ENCODE measurements at regions not wholly inside any gene's neighbourhood (a gene's known extent, or its start where the extent isn't known, plus 50 kb on each side); places are given as distances from the start of the nearest gene placed in this dataset.

DNA sequence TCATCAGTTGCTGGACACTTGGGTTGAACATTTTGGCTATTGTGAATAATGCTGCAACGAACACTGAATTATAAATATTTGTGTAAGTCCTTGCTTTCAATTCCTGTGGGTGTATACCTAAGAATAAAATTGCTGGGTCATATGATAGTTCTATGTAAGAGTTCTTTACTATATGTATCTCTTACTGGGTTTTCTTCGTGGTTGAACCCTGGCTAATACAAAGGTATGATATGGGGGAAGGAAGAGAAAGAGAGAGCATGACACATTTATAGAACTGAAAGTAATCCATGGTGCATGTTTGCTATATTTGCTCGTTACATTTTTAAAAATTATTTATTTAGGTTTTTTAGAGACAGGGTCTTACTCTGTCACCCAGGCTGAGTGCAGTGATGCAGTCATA, 143.1 kb upstream of the GAREM1 start:
- DNase-seq (ENCODE audit: low spot score) = no peak
- Histone ChIP-seq H3K4me3 (no peak overlapping the region), H3K9me2 (ENCODE audit: insufficient read depth) (0 out of 2 replicates have a peak, but pooled peaks cover 14% of the 10 kb centered on the region), H3K36me3 (ENCODE audit: insufficient read depth) (no peaks in the 10 kb centered on the region), H3K4me2 (no peak overlapping the region), H3K27ac (ENCODE audit: low read depth) (no peak overlapping the region), H3F3A (replicated peaks; ENCODE audit: low read depth) (no peaks in the 10 kb centered on the region), H3K27me3 (ENCODE audit: insufficient read depth) (no peaks in the 10 kb centered on the region), H2AFZ (no peak overlapping the region), H3K4me1 (ENCODE audit: insufficient read depth) (peaks cover 10% of the 10 kb centered on the region), H4K20me1 (replicated peaks; ENCODE audit: insufficient read depth) (no peaks in the 10 kb centered on the region), H3K79me2 (replicated peaks; ENCODE audit: insufficient read depth) (no peaks in the 10 kb centered on the region)
- Mint-ChIP-seq H3K9me3 (no peaks in the 10 kb centered on the region), H3K4me3 (no peak overlapping the region), H3K27ac (no peak overlapping the region), H3K27me3 (ENCODE audit: insufficient read depth, low read depth, poor library complexity) (peaks cover 2% of the 10 kb centered on the region), H3K4me1 (peaks cover 7% of the 10 kb centered on the region; the same call in 2 of the 3 replicates), H3K36me3 (ENCODE audit: low read depth) (no peaks in the 10 kb centered on the region)
- ATAC-seq = no peak
- TF ChIP-seq NANOG (IDR thresholded peaks at IDR 0.05; ENCODE audit: borderline replicate concordance) (no peak), JUNB (IDR thresholded peaks at IDR 0.05; ENCODE audit: unreplicated experiment) (no peak), ZNF331 (CRISPR knock-in tag; IDR thresholded peaks at IDR 0.05; ENCODE audit: low read depth) (no peak), STAT1 (IDR thresholded peaks at IDR 0.05; ENCODE audit: unreplicated experiment) (no peak), EZH2phosphoT487 (IDR thresholded peaks at IDR 0.05; ENCODE audit: unreplicated experiment) (no peak)
- TF ChIP-seq, protein P1, sequence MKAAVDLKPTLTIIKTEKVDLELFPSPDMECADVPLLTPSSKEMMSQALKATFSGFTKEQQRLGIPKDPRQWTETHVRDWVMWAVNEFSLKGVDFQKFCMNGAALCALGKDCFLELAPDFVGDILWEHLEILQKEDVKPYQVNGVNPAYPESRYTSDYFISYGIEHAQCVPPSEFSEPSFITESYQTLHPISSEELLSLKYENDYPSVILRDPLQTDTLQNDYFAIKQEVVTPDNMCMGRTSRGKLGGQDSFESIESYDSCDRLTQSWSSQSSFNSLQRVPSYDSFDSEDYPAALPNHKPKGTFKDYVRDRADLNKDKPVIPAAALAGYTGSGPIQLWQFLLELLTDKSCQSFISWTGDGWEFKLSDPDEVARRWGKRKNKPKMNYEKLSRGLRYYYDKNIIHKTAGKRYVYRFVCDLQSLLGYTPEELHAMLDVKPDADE (IDR thresholded peaks at IDR 0.05) = no peak
- TF ChIP-seq, protein P2, sequence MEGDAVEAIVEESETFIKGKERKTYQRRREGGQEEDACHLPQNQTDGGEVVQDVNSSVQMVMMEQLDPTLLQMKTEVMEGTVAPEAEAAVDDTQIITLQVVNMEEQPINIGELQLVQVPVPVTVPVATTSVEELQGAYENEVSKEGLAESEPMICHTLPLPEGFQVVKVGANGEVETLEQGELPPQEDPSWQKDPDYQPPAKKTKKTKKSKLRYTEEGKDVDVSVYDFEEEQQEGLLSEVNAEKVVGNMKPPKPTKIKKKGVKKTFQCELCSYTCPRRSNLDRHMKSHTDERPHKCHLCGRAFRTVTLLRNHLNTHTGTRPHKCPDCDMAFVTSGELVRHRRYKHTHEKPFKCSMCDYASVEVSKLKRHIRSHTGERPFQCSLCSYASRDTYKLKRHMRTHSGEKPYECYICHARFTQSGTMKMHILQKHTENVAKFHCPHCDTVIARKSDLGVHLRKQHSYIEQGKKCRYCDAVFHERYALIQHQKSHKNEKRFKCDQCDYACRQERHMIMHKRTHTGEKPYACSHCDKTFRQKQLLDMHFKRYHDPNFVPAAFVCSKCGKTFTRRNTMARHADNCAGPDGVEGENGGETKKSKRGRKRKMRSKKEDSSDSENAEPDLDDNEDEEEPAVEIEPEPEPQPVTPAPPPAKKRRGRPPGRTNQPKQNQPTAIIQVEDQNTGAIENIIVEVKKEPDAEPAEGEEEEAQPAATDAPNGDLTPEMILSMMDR (conservative IDR thresholded peaks at IDR 0.05; ENCODE audit: low read depth in 2 of 2) = no peak
- TF ChIP-seq, protein P3, sequence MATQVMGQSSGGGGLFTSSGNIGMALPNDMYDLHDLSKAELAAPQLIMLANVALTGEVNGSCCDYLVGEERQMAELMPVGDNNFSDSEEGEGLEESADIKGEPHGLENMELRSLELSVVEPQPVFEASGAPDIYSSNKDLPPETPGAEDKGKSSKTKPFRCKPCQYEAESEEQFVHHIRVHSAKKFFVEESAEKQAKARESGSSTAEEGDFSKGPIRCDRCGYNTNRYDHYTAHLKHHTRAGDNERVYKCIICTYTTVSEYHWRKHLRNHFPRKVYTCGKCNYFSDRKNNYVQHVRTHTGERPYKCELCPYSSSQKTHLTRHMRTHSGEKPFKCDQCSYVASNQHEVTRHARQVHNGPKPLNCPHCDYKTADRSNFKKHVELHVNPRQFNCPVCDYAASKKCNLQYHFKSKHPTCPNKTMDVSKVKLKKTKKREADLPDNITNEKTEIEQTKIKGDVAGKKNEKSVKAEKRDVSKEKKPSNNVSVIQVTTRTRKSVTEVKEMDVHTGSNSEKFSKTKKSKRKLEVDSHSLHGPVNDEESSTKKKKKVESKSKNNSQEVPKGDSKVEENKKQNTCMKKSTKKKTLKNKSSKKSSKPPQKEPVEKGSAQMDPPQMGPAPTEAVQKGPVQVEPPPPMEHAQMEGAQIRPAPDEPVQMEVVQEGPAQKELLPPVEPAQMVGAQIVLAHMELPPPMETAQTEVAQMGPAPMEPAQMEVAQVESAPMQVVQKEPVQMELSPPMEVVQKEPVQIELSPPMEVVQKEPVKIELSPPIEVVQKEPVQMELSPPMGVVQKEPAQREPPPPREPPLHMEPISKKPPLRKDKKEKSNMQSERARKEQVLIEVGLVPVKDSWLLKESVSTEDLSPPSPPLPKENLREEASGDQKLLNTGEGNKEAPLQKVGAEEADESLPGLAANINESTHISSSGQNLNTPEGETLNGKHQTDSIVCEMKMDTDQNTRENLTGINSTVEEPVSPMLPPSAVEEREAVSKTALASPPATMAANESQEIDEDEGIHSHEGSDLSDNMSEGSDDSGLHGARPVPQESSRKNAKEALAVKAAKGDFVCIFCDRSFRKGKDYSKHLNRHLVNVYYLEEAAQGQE (IDR thresholded peaks at IDR 0.05; ENCODE audit: unreplicated experiment) = no peak

DNA sequence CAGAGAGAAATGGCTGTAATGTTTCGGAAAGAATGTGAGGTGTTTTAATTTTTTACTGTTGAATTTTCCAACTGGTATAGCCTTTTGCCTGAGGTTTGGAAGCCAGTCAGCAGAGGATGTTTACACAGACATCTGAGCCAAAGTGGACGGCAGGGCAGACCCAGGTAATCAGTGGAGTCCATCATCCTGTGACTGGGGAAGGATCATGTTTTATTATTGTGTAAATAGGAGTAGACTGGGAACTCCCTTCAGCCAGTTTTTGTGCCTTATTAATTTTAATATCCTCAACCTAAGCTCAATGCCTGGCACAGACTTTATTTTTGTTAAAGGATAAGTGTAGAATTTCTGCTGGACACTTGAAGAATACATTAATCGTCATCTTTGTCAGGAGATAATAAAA, 142.0 kb upstream of the GAREM1 start:
- Mint-ChIP-seq H3K27me3 (ENCODE audit: insufficient read depth, low read depth, poor library complexity) (peaks cover 2% of the 10 kb centered on the region), H3K36me3 (ENCODE audit: low read depth) (no peaks in the 10 kb centered on the region), H3K9me3 (no peaks in the 10 kb centered on the region), H3K27ac (no peak overlapping the region), H3K4me3 (no peak overlapping the region), H3K4me1 (no peaks in the 10 kb centered on the region)
- Histone ChIP-seq H2AFZ (no peak overlapping the region), H3K4me2 (no peak overlapping the region), H3K4me1 (ENCODE audit: insufficient read depth) (no peaks in the 10 kb centered on the region), H4K20me1 (replicated peaks; ENCODE audit: insufficient read depth) (no peaks in the 10 kb centered on the region), H3K27ac (ENCODE audit: low read depth) (no peak overlapping the region), H3K79me2 (replicated peaks; ENCODE audit: insufficient read depth) (no peaks in the 10 kb centered on the region), H3K36me3 (ENCODE audit: insufficient read depth) (no peaks in the 10 kb centered on the region), H3F3A (replicated peaks; ENCODE audit: low read depth) (no peaks in the 10 kb centered on the region), H3K9me2 (ENCODE audit: insufficient read depth) (0 out of 2 replicates have a peak, but pooled peaks cover 14% of the 10 kb centered on the region), H3K4me3 (no peak overlapping the region), H3K27me3 (ENCODE audit: insufficient read depth) (no peaks in the 10 kb centered on the region)
- DNase-seq (ENCODE audit: low spot score) (no peak), ATAC-seq (no peak)
- TF ChIP-seq CREB1 (CRISPR knock-in tag; IDR thresholded peaks at IDR 0.05; ENCODE audit: low read depth) = no peak
- TF ChIP-seq ZNF331 (CRISPR knock-in tag; IDR thresholded peaks at IDR 0.05; ENCODE audit: low read depth) = no peak
- TF ChIP-seq STAT1 (IDR thresholded peaks at IDR 0.05; ENCODE audit: unreplicated experiment) = no peak
- TF ChIP-seq, protein P3 (IDR thresholded peaks at IDR 0.05; ENCODE audit: unreplicated experiment) = no peak
- TF ChIP-seq POLR2AphosphoS5 (IDR thresholded peaks at IDR 0.05; ENCODE audit: low read depth) = no peak
- no peak for TF ChIP-seq ZNF114 (CRISPR knock-in tag; IDR thresholded peaks at IDR 0.05)

Data from GM23338 (cell line).